Limb (tissue), 2 donors: ENCODE measurements at regions not wholly inside any gene's neighbourhood (a gene's known extent, or its start where the extent isn't known, plus 50 kb on each side); places are given as distances from the start of the nearest gene placed in this dataset.
"Not testable (repeated sequence)": the region's sequence is repeated elsewhere in the genome, so short reads cannot be mapped to it uniquely, and the experiment has no call there.

Experiments used
- DNase-seq, 2 donors: peaks; one replicate each; pipeline ENCODE4 v3.0.0-alpha.2; 2016; ENCODE audit errors: extremely low spot score in 2 of 2

GRCh38 chr18:78247615-78248289 is 731.9 kb upstream of the SALL3 start:
- DNase-seq, result no peak

DNA sequence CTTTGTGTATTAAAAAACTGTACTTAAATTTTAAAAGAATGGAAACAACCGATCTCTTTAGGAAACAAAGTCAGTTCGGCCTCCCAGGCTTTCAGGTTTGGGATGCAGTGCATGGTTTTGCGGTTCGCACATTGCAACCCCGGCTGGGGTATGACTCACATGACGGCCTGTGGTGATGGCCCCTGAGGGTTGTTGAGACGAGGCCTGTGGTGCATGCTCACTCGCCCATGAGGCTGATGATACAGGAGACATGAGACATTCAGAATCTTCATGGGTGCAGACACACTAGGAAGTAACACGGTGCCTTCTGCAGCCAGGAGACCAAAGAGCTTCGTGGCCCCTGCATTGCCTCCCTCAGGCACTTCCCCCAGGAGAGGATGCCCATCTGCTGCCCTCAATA is 724.6 kb upstream of the SALL3 start:
- DNase-seq, result no peak

DNA sequence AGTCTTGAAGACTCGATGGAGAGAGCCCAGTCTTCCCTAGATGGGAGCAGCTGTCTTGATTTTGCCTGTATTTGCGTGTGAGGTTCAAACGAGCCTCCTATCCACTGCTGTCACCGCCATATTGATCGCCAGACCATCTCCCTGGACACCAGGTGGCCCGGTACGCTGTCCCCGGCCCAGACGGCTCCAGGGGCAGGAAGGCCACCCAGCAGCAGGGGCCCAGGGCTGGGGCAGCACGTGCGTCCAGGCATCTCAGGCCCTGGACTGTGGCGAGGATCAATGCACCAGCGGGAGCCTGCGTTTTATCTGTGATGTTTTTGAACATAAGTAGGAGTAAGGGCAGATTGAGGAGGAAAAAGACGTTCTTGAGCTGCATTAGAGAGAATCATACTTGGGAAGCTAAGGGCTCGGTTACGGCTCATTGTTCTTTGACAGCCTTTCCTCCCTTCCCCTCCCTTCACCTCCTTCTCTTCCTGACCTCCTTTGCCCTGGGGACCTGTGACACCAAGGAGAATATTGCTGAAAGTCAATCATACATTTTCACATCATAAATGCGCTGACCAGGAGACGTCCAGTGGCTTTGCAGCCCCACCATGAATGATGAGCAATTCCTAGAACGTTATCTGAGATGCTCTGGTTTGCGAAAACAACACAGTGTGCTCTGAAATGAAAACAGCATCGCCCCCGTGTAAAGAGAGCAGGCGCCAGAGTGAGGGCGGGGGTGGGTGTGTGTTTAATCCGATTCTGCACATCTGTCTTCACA is 711.2 kb upstream of the SALL3 start:
- DNase-seq, result no peak

DNA sequence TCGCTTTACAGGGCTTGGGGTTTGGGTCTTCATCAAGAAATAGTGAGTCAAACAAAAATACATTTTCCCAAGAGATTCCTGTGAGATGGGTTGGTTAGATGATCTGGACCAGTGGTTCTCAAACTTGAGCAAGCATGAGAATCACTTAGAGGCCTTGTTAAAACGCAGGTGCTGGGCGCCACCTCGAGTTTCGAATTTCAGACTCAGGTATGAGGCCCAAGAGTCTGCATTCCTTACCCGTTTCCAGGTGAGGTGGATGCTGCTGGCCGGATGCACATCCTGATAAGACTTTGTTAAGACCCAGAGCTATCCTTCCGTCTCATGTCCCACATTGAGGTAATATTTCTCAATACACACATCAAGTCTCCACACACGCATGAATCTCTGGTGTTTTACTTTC is 707.8 kb upstream of the SALL3 start:
- DNase-seq, result no peak

GRCh38 chr18:78273876-78274275 is 705.7 kb upstream of the SALL3 start:
- no peak for DNase-seq

DNA sequence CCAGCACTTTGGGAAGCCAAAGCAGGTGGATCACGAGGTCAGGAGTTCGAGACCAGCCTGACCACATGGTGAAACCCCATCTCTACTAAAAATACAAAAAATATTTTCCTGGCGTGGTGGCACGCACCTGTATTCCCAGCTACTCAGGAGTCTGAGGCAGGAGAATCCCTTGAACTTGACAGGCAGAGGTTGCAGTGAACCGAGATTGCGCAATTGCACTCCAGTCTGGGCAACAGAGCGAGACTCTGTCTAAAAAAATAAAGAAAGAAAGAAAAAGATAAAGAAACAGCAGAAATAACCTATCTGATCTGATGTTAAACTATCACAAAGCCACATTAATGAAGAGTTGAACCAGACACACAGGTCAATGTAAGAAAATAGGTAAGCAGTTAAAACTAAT is 696.2 kb upstream of the SALL3 start:
- DNase-seq, result not testable (repeated sequence)

DNA sequence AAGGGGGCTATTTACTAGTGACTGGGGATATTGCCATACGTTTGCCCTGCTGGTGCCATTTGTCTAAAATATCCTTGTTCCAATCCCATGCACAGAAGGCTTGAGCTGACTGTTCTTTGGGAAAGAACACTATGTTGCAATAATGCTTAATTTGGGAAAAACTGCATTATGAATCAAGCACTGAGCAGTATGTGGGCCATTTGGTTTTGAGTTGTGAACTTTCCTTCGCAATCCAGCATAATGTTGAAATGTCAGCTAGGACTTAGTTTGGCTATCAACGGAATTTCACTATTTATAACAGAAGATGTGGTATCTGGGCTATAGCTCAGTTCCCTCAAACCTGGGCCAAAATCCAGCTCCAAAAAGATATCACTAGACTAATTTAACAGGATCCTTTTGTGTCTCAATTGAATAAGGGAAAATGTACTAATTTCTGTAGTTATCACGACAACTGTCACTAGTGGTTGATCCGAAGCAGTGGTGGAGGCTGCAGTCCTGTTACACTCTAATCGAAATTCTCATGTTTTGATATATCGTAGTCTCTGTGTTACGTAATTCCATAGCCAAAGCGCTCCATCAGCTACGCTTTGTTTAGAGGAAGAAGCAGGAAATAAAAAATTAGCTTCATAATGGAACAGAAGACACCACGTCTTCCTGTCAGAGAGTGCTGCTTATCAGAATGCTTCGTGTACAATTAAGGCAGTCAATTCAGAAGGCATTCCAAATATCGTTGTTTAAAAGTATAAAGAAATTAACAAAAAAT is 686.8 kb upstream of the SALL3 start:
- DNase-seq, result no peak

DNA sequence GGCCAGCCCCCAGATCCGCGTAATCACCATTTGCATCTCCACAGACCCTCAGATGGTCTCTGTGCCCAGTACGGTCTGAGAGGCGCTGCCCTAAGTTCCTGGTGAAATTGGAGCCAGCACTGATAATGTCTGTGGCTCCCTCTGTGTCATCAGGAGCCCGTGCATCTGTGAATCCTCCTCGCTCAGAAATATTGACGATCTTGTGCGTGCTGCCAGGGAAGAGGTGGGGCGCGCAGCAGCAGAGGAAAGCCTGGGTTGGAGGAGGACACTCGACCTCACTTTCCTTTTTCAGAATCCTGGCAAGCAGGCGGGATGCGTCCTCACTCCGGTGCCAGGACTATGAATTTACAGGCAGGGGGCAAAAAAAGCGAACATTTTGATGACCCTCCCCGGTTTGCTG is 686.1 kb upstream of the SALL3 start:
- no peak for DNase-seq

- no peak for DNase-seq
These were observed 685.6 kb upstream of the SALL3 start for GRCh38 chr18:78293940-78294541.

- no peak for DNase-seq
These were observed 684.4 kb upstream of the SALL3 start for GRCh38 chr18:78295262-78295661.

DNA sequence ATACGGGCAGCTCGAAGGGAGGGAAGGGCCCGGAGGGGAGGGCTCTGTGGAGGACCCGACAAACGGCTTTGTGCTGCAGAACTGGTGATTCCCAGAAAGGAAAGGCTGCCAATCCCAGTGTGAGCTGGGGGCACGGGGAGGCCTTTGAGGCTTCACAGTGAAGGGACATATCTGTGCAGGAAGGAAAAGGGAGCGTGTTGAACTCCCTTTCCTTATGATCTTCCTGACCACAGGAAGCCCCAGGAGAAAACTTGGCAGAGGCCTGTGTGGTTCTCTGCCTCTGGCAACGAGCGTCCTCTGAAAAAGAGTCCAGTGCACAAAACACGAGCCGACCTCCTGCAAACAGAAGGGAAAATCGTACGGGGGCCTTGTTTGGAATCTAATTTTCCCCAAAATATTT is 683.5 kb upstream of the SALL3 start:
- DNase-seq, result no peak

GRCh38 chr18:78297048-78297447 is 682.6 kb upstream of the SALL3 start:
- no peak for DNase-seq

GRCh38 chr18:78303519-78304191 is 676.0 kb upstream of the SALL3 start:
- no peak for DNase-seq

GRCh38 chr18:78304192-78305164 is 675.1 kb upstream of the SALL3 start:
- peak in 1 of 2 donors; percentile 20 for DNase-seq

DNA sequence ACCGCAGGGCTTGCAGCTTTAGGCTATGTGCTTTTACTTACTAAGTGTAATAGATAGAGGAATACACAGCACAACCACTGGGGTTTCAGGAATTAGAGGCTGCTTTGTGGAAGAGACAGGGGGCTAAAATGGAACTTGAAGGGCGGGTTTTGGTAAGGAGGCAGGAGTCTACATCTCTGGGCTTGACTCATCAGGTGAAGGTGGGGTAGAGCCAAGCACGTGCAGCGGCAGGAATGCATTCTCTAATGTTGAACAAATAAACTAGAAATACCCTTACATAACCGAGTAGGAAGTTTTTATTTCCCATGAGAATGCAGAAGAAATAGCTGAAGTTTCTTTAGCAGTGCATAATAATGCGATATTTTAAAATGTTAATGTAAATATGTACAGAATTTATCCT is 673.8 kb upstream of the SALL3 start:
- DNase-seq, result no peak

- no peak for DNase-seq
These were observed 670.3 kb upstream of the SALL3 start for GRCh38 chr18:78309307-78309706.

- DNase-seq, result no peak
These were observed 669.7 kb upstream of the SALL3 start for GRCh38 chr18:78309924-78310323.

DNA sequence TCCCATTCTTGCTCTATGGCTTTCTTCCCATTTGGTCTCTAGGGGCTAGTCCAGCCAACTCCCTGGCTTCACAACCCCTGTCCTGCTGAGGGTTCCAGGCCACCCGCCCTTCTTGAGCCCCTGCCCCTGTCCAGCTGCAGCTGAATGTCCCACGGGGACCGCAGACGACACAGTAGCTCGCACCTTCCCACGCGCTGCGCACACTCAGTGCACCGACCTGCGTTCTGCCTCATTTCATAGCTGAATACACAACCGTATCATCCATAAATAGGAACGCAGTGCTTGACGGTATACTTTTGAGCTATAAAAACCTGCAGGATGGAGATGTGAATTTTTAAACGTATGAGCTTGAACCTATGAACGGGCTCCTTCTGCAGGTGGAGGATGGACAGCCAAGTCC is 660.4 kb upstream of the SALL3 start:
- no peak for DNase-seq

- no peak for DNase-seq
These were observed 659.7 kb upstream of the SALL3 start for GRCh38 chr18:78319961-78320360.

- DNase-seq, result no peak
These were observed 658.2 kb upstream of the SALL3 start for GRCh38 chr18:78321402-78321801.
